Fibroblast of gingiva (primary cell): ENCODE measurements at regions not wholly inside any gene's neighbourhood (a gene's known extent, or its start where the extent isn't known, plus 50 kb on each side); places are given as distances from the start of the nearest gene placed in this dataset.
"Not testable (repeated sequence)": the region's sequence is repeated elsewhere in the genome, so short reads cannot be mapped to it uniquely, and the experiment has no call there.

Experiments
- DNase-seq: peaks from one replicate; pipeline ENCODE4 v3.0.0-alpha.2; 2011; ENCODE audit warnings: low read depth

DNA sequence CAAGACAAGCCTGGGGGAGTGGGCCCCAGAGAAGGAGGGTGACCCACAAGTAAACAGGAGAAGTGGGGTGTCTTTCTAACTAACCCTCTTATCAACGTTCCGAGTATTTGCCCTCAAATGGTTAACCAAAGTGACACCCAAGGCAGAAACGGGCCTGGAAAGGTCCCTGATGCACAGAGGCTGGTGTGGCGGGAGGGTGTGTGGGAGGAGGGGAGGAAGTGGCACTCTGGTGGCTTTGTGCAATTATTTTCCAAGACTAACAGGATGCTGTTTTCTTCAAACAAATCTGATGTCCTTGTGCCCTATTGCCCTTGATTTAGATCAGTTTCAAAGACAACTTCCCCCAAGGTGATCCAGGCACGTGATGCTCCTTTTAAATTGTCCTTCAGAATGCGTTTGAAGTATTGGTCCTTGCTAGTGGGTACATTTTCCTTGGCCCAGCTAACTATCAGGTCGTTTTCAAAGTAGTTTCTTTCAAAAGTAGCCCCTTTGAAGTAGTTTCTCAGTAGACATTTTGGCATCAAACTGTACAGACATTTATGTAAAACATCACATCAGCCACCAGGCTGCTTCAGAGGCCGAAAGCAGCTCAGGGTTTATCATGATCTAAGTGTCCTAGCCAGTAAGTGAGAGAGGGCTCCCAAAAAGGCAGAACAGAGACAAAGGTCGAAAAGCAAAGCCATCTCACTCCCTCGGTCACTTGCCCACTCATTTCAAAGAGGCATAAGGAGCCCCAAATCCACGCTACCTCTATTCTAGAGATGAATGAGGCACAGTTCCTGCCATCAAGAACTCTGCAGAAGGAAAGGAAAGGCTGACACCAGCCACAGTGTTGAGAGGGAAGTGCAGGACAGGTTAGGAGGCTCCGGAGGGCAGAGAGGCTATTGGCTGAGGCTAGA lies 371.1 kb upstream of the ID2 start:
- no peak for DNase-seq

DNA sequence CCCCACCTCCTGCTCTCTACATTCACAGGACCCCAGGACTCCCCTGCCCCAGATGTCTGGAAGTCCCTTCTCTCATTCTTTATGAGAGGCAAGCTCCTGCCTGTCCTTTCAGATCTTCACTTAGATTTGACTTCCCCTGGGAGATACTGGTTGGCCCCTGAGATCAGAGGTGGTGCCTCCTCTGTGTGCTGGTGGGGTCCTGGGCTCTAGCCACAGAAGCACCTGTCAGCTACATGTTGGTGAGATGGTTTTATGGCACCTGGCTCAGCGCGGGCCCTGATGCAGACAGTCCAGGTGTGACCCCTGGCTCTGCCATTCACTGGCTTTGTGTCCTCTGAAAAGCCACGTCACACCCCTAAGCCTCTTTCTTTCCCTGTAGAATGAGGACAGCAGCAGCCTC lies 369.6 kb upstream of the ID2 start:
- DNase-seq: no peak

DNA sequence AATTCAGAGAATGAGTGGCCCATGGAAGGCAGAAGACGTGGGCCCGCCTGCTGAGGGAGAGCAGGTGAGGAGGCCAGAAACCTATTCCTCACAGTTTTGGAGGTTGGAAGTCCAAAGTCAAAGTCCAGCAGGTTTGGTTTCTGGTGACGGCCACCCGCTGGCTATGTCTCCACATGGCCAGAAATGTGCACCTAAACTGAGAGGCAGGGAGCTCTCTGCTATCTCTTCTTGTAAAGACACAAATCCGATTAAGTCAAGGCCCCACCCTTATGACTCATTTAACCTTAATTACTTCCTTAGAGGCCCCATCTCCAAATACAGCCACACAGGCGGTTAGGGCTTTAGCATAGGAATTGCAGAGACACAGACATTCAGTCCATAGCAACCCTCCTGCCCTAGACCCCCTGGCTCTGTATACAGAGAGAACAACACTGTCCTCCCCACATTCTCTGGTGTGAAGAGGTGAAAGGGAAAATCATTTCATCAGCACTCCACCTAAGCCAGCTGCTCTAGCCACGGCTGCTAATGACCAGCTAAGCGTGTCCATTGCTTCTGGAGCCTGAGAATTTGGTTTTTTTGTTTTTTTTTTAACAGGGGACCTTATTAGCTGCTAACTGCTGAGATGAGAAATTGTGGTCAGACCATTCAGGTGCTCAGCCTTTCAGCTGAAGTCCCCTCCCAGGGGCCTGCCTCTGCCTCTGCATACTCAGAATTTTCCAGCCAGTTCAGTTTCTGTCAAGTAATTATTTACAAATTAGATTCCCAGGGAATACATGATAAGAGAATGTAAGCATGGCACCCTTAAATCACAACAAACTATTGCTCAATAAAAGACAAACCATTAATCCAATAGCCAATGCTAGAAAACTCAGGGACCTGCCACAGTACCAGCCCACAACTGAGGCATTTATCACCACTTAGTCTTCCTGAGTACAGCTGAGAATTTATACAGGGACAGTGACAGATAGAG lies 368.7 kb upstream of the ID2 start:
- DNase-seq: no peak

DNA sequence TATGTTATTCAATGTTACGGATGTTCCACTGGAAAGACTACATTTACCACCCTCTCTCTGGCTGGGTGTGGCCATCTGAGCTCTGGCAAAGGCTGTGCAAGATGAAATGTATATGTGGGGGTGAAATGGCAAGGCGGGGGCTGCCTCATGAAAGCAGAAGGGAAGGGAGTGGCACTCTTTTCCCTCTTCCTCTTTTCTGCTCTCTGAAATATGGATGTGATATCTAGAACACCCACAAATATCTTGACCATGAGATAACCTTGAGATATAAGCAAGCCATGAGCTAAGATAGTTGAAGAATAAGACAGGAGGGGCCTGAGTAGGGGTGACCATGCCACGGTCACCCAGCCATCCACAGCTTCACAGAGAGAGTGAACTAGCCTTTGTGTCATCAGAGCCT lies 367.8 kb upstream of the ID2 start:
- no peak for DNase-seq

DNA sequence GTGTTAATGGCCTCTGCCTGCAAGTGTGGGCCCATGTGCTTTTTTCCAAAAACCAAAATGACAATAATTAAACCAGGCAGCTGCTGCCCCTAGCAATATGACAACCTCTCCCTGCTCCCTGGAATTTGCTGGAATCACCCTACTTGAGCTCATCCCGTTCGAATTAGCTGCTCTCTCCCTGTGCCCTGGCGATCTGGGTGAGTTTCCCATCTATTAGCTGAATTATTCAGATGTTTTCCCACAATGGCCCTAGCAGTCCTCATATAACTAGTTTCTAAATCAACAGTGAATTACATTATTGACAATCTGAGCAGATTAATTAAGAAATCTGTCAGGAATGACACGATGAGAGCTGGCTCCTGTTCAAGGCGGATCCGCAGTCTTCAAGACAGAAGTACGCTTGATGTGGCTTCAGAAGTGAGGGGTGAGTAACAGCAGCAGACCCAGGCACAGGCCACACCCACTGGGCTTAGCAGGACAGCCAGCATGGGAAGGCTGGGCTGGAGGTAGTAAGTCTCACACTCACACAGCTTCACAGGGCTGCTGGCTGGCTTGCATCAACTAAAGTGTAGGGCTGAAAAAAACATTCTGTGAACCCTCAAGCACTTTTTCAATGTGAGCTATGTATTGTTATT lies 366.2 kb upstream of the ID2 start:
- no peak for DNase-seq

DNA sequence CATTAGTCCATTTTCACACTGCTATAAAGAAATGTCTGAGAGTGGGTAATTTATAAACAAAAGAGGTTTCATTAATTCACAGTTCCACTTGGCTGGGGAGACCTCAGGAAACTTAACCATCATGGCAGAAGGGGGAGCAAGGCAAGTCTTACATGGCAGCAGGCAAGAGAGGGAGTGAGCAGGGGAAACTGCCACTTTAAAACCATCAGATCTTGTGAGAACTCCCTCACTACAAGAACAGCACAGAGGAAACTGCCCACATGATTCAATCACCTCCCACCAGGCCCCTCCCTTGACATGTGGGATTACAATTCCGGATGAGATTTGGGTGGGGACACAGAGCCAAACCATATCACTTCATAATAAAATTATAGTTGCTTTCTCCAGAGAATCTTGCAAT lies 365.5 kb upstream of the ID2 start:
- DNase-seq: no peak

DNA sequence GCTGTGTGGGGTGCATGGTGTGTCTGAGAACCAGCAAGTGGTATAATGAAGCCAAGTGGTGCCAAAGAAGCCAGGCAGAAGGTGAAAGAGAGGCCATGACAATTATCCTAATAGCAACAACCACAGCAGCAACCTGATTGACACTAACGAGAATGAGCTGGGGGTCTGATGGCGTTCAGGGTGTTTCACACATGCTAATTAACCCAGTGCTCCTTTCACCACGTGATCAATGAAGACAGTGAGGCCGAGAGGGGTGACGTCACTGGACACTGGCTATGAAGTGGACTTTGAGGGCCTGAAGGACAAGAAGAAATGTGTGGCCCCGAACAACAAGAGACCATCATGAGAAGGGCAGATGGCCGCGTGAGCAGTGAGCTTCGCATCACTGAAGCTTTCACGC lies 364.4 kb upstream of the ID2 start:
- DNase-seq: no peak

DNA sequence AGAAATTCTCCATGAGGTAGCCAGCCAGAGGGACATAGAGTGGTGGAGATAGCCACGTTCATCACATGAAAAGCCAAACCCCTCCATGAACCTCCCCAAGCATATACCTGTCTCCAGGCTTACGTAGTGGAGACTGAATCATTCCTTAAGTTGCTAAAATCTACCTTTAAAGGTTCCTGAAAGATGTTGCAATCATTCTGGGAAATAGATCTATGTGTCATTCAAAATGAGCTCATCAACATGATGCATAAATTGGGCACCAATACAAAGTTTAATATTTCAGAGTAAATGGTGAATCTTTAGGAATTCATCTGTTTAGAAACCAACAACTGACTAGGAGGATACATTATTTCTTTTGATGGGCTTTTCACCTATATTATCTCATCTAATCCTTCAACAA lies 362.6 kb upstream of the ID2 start:
- no peak for DNase-seq

DNA sequence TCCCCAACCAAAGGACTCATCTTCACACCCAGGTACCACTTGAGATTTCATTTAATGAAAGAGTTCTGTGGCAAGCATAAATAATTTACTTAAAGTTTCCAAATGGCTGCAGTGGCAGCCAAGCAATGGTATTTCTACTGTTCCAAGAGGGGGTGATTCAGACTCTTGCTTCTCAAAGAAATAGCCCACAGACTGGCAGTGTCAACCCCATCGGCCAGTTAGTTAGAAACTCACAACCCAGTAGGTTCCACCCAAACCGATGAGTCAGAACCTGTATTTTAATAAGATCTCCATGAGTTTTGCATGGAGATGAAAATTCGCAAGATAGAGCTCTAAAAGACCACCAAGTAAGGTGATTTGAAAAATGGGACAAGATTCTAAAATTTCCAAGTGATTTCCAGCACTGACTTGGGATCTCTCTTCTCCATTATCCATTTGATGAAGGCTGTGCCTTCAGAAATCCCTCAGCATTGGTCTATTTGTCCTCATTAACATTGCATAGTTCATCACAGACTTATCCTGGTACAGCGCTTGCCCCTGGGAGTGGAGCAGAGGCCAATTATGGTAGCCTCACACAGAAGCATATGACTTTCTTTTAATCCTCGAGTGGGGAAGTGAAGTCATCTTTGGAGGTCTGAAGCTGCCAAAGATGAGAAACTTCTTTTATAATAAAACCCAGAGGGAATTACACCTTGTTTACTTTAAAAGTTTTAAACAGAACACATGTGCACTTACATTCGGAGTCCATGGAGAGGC lies 361.4 kb upstream of the ID2 start:
- DNase-seq: no peak

DNA sequence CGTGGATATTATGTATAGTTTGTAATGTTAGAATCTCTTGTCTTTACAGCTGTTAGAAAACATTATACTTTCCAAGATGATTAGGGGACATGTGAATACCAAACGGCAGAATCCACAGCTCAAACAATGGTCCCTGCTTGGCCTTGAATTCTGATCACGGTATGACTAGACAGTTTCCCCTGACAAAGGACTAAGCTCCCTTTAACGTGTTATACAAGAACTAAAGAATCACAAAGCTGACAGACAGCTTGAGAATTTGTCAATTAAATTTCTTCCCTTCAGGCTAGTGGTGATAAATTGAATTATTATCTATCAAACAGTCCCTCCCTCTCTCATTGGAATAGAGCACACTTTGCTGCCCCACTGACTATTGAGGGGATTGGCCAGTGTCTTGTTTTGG lies 359.2 kb upstream of the ID2 start:
- no peak for DNase-seq

DNA sequence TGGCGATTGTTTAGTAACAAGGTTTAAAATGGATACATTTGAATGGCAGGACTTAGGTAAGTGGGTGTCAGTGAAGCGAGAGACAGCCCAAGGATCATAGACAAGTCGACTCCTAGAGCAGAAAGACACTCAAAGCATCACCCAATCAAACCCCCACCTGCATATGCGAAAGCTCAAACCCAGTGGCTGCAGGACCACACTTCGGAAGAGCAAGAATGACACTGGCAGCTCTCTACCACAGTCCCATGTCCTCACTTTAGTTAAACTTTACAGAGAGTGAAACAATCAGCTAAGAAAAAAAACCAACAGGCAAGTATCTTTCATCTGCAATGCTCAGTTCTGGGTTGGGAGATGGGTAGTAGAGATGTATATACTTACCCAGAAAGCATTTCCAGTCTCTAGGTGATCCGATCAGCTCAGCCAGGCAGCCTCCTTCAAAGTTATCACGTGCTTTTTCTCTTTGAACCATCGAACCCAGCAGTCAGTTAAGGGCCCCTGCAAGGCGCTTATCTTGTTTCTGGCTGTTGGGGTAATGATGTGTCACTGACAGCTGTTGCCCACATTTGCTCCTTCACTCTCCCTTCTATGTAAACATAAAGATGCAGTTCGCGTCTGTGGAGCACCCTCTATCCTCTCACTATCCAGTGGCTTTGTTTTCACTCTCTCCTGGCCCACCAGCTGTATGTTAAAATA lies 357.5 kb upstream of the ID2 start:
- DNase-seq: no peak

DNA sequence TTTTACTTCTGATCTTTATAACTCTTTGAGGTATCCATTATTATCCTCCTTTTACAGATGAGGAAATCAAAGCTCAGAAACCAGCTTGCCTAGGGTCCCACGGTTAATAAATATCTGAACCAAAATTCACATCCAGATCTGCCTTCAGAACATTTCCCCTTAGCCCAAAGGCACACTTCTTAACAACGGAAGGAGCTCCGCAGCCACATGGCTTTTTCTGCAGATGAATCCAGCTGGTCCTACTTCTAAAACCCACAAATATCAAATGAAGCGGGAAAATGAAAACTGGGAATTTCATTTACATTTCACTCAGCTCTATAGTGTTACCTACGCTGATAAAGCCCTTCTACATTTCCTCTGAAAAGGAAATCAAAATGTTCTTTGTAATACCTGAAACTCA lies 357.0 kb upstream of the ID2 start:
- no peak for DNase-seq

DNA sequence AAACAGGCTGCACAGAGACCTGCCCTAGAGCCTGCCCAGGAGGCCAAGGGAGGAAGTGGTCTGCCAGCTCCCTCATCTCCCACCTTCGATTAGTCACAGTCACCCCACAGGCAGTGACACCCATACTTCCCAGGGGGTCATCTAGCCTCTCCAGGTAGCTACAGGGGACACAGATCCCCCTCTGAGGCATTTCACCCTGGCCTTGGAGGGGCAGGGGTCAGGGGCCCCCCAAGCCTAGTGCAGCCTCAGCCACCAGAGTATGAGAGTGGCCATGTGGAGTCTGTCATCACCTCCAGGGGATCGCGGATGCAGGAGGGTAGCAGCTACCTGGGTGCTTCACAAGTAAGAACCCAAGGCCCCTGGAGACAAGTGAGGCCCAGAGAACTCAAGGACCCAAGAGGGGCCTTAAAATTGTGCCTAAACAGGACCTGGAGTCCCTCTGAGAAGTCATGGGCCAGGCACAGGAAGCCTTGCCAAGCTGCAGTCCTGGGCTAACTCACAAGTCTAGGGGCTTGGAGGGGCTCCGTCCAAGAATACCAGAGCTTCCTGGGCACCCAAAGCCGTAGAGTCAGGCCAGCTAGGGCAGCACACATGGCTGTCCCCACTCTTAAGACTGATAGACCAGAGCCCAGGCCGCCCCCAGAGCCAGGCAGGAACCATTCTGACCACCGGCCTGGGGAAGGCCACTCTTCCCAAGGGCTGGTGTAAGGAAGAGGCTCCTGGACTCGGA lies 354.3 kb upstream of the ID2 start:
- no peak for DNase-seq

DNA sequence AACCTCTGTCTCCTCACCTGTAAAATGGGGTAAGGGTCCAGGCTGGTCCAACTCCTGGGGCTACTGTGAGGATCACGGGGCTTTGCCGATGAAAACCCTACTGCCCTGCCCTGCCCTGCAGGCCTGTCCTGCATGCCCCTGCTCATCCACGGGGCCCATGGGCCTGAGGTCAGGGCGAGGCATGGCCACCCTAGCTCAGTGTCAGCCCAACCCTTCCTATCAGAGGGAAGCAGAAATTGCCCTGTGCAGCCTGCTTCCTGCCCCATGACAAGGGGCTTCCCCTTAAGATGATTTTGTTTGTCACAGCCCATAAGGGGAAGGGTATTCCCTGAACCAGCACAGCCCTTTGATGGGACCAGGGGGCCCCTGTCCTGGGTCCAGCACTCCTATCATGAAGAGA lies 353.6 kb upstream of the ID2 start:
- no peak for DNase-seq

DNA sequence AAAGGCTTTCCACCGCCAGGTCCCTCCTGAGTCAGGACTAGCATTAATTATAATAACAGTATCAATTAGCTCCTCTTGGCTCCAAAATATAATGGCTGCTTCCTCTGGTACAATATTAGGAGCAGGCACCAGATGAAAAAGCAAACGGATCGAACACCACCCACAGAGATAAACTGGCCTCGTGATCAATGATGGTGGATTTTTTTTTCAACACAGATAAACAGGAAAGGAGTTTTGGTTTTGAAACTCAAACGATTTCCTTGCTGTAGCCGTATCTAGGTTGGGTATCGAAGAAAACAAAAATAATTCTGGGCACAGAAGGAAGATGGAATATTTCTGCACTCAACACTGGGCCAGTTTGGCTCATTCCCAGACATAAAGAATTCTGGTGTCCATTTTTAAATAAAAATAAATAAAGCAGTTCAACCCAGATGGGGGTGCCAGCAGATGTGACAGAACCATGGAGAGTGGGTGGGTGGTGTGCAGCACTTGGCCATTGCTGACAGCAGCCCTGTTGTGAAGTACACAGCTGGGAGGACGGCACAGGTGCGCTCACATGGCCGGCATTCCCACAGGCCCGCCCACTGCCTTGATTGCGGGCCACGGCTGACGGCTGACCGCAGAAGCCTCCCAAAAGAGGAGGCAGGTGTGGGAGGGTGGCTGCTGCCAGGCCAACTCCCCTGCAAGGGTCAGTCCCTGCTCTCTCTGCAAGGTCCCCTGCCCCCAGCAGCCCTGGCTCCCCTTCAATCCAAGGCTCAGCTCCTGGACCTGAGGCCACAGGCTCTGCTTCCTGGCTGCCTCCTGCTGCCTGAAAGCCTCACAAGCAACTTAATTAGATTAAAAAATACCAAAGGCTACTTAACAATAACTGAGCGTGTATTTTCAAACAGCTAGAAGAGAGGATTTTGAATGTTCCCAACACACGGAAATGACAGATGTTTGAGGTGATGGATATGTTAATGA lies 351.9 kb upstream of the ID2 start:
- no peak for DNase-seq

DNA sequence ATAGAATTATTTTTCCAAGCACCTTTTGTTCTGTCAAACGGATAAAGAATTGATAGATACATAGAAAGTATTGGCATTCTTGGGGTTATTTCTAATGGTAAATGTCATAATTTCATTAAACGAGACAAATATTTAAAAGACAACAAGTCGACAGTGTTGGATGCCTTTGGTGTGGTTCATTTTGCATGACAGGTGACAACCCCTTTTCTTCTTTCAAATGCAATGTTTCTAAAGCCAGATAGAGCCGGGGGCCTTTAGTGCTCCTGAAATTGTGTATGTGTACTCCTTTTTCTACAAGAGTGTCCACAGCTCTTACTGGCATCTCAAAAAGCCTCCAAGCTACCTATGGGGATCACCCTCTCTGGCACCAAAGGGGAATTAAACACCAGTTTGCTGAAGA lies 350.8 kb upstream of the ID2 start:
- DNase-seq: no peak

DNA sequence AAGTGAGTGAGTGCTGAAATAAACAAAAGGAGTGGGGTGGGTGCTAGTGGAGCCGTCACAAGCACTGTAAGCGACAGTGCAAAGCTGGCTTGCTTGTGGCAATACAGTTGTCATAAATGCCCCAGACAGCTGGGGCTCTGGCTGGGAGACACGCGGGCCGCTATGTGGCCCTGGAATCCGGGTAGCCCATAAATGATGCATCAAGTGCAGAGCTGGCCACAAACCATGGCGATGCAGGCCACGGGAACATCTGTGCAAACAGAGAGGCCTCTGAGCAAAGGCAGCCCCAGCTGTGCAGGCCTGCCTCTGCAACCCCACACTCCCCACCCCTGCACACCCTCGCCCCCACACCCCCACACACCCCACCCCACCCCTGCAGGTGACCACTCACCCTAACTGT lies 349.2 kb upstream of the ID2 start:
- DNase-seq: no peak

DNA sequence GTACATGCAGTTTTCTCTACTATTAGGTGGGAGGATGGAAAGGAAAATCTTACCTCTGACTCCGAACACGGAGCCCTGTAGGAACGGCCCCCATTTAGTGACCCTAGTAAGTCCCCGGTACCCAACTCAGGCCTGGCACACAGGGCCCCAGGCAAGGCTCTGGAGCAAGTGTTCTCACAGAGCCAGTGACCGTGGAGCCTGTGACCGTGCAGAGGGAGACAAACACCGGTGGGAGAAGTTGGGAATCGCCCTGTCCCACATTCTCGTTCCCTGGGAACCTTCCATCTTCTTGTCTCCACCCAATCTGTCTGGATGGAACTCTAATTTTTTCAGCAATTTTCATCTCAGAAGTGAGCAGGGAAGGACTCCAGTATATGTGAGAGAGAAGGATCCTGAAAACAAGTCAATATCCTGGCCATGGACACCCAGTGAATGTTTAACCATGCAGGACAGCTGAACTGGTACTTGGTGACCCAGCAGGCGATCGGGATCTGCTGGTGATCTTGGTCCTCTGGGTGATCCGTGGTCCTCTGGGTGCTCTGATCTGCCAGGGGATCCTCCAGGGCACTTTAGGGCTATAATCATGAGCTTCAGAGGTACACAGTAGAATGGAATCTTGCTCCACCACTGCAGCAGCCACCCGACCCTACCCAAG lies 348.6 kb upstream of the ID2 start:
- no peak for DNase-seq

DNA sequence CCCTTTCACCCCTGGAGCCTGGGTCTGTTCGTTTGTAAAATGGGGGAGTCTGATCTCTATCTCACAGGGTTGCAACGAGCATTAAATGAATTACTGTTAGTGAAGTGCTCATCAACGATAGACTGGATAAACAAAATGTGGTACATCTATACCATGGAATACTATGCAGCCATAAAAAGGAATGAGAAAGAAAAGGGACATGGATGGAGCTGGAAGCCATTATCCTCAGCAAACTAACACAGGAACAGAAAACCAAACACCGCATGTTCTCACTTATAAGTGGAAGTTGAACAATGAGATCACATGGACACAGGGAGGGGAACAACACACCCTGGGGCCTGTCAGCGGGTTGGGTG lies 348.0 kb upstream of the ID2 start:
- DNase-seq: not testable (repeated sequence)
